ENCODE measurements at regions not wholly inside any gene's neighbourhood (a gene's known extent, or its start where the extent isn't known, plus 50 kb on each side); places are given as distances from the start of the nearest gene placed in this dataset.

- no peak for TF ChIP-seq POLR2AphosphoS5 (IDR thresholded peaks at IDR 0.05; ENCODE audit: borderline replicate concordance, low read depth, low read length)
- TF ChIP-seq EZH2 (IDR thresholded peaks at IDR 0.05): no peak
- TF ChIP-seq FOXP2 (optimal IDR thresholded peaks at IDR 0.05; ENCODE audit: control extremely low read depth, extremely low read length, insufficient read depth): no peak
Observed at GRCh38 chr2:215507136-215507535, 71.3 kb upstream of the FN1 start.
